GM23338 (cell line): ENCODE measurements at regions not wholly inside any gene's neighbourhood (a gene's known extent, or its start where the extent isn't known, plus 50 kb on each side); places are given as distances from the start of the nearest gene placed in this dataset.

Source experiments
- CREB1 ChIP-seq: fragments of 250-450 bp; sonication (Bioruptor Pico); IDR thresholded peaks from 2 replicates; pipeline ENCODE4 v1.5.0; 2020; ENCODE audit warnings: low read depth, mild to moderate bottlenecking, moderate library complexity
- EZH2 ChIP-seq: fragments of 200-600 bp; sonication (generic); IDR thresholded peaks from one replicate; pipeline ENCODE4 v1.8.0; 2017; ENCODE audit warnings: antibody characterized with exemption, mild to moderate bottlenecking, low read depth; ENCODE audit not compliant: unreplicated experiment
- EZH2phosphoT487 ChIP-seq: fragments of 200-600 bp; sonication (generic); IDR thresholded peaks from one replicate; pipeline ENCODE4 v1.8.1; 2018; ENCODE audit warnings: antibody characterized with exemption; ENCODE audit not compliant: unreplicated experiment
- JUNB ChIP-seq: IDR thresholded peaks from one replicate; pipeline ENCODE4 v1.6.1; 2016; ENCODE audit warnings: antibody characterized with exemption; ENCODE audit not compliant: unreplicated experiment
- NANOG ChIP-seq: IDR thresholded peaks from 2 replicates; pipeline ENCODE4 v1.6.1; 2016; ENCODE audit warnings: antibody characterized with exemption, borderline replicate concordance
- POLR2AphosphoS5 ChIP-seq: IDR thresholded peaks from 2 replicates; pipeline ENCODE4 v1.6.1; 2016; ENCODE audit warnings: antibody characterized with exemption, low read depth
- REST ChIP-seq: IDR thresholded peaks from one replicate; pipeline ENCODE4 v1.6.1; 2018; ENCODE audit warnings: antibody characterized with exemption; ENCODE audit not compliant: unreplicated experiment
- STAT1 ChIP-seq: IDR thresholded peaks from one replicate; pipeline ENCODE4 v1.6.1; 2016; ENCODE audit warnings: antibody characterized with exemption; ENCODE audit not compliant: unreplicated experiment
- ZNF114 ChIP-seq: fragments of 250-450 bp; sonication (Bioruptor Pico); IDR thresholded peaks from 2 replicates; pipeline ENCODE4 v1.5.0; 2020; ENCODE audit warnings: mild to moderate bottlenecking, moderate library complexity
- ZNF331 ChIP-seq: fragments of 250-450 bp; sonication (Bioruptor Pico); IDR thresholded peaks from 2 replicates; pipeline ENCODE4 v1.5.0; 2020; ENCODE audit warnings: low read depth, mild to moderate bottlenecking, moderate library complexity
- TF ChIP-seq, protein P1 (sequence below), 2 experiments: fragments of 200-600 bp in 1 of 2; sonication (generic) in 1 of 2; conservative IDR thresholded peaks; 2 replicates each; pipeline versions ENCODE4 v1.5.1 to v1.6.1; 2016 to 2017; ENCODE audit warnings: antibody characterized with exemption in 2 of 2, low read depth in 2 of 2, mild to moderate bottlenecking in 2 of 2, moderate library complexity in 1 of 2

GRCh38 chr6:210778-211374 lies 81.4 kb upstream of the DUSP22 start:
- TF ChIP-seq, protein P1, sequence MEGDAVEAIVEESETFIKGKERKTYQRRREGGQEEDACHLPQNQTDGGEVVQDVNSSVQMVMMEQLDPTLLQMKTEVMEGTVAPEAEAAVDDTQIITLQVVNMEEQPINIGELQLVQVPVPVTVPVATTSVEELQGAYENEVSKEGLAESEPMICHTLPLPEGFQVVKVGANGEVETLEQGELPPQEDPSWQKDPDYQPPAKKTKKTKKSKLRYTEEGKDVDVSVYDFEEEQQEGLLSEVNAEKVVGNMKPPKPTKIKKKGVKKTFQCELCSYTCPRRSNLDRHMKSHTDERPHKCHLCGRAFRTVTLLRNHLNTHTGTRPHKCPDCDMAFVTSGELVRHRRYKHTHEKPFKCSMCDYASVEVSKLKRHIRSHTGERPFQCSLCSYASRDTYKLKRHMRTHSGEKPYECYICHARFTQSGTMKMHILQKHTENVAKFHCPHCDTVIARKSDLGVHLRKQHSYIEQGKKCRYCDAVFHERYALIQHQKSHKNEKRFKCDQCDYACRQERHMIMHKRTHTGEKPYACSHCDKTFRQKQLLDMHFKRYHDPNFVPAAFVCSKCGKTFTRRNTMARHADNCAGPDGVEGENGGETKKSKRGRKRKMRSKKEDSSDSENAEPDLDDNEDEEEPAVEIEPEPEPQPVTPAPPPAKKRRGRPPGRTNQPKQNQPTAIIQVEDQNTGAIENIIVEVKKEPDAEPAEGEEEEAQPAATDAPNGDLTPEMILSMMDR (conservative IDR thresholded peaks at IDR 0.05; ENCODE audit: low read depth in 2 of 2), result no peak
- no peak for TF ChIP-seq POLR2AphosphoS5
- no peak for TF ChIP-seq EZH2phosphoT487
- no peak for TF ChIP-seq CREB1
- TF ChIP-seq REST, result no peak
- no peak for TF ChIP-seq EZH2
- TF ChIP-seq ZNF331 (CRISPR knock-in tag), result no peak
- no peak for TF ChIP-seq JUNB
- no peak for TF ChIP-seq ZNF114 (CRISPR knock-in tag)
- no peak for TF ChIP-seq STAT1
- TF ChIP-seq NANOG, result no peak
